Left kidney (tissue), 1 donor: ENCODE measurements at regions not wholly inside any gene's neighbourhood (a gene's known extent, or its start where the extent isn't known, plus 50 kb on each side); places are given as distances from the start of the nearest gene placed in this dataset.

Experiments used
- DNase-seq: peaks from one replicate; pipeline ENCODE4 v3.0.0-alpha.2; 2013

- no peak for DNase-seq
Observed at GRCh38 chr3:103906304-103906703, 1460.4 kb upstream of the ALCAM start.

DNA sequence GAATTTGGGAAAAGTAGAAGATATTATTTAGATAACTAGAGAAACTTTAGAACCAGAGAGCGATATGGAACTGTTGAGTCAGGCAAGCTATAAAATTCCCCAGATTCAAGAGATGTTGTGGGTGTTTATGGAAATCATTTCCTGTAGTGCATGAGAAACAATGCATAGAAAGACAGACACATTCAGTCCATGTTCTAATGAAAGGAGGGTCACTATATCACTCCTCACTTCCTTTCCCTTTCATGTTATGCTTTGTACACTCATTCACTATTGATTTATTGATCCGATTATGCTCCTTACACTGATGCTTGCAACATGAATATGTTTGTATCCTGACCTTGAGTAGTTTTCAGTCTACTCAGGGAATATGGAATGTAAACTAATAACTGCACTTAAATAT lies 1459.9 kb upstream of the ALCAM start:
- no peak for DNase-seq

- no peak for DNase-seq
Observed at GRCh38 chr3:103907567-103907966, 1459.1 kb upstream of the ALCAM start.

GRCh38 chr3:103909395-103909794 lies 1457.3 kb upstream of the ALCAM start:
- no peak for DNase-seq

DNA sequence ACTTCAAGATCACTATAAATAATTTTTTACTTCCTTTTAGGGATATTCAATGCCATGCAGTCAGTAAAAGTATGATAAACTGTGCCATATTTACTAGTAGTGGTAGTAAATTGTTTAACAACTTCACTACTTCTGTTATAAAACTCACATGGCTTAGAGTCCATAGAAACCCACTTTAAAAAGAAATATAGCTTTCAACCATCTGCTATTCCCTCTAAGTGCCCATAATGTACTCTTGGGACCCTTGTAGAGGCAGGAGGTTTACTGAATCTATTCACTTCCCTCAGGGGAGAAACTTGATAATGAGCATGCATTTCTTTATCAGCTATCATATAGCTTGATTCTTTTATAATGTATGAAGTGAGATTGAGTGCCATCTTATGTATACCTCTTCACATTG lies 1448.4 kb upstream of the ALCAM start:
- DNase-seq = no peak

DNA sequence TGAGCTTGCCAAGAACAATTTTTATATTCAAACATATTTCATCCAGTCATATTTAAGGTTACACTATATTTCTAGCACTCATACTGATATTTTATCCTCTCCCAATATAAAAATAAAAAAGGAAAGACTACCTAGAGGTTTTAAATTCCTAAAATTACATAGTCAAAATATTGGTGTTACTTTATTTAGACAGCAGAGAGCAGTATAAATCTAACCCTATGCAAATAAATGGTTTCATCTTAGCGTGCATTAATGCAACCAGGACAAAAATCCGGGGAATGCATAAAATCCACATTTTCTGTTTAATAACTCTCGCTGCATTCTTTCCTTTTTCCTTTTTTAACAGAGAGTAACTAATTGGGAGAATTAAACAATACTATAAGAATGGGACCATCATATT lies 1447.4 kb upstream of the ALCAM start:
- DNase-seq = no peak

- DNase-seq = no peak
Observed at GRCh38 chr3:103923907-103924306, 1442.8 kb upstream of the ALCAM start.

DNA sequence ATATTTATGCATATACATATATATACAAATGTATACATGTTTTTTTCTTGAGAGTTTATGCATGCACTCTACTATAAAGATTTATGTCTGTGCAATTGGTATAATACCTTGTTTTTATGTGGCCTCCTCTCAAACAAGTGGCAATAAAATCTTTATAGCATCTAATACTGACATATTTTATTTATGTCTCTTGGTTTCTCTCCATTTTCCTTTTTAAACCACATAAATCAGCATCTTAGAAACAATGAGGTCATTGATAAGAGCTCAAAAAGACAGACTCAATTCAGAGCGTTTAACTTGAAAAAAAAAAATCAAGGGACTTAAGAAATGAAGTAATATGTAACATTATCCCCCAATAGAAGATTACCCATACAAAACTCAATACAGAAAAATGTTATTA lies 1442.2 kb upstream of the ALCAM start:
- DNase-seq = no peak

DNA sequence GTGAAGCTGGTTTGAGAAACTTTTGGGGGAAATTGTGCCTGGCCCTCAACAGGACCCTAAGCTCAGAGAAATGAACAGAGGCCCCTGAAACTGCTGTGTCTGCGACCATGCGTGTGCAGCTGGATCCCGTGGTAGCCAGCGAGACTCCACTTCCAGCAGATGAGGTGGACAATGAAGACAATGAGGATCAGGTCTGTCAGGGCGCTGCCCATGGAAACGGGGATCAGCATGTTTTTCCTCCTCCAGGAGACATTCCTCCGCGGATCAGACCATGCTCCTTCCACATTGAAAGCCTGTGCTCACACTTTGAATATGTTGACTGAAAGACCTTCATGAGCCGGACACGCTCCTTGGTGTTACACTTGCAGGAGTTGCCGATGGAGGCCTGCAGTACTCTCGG lies 1439.8 kb upstream of the ALCAM start:
- no peak for DNase-seq

DNA sequence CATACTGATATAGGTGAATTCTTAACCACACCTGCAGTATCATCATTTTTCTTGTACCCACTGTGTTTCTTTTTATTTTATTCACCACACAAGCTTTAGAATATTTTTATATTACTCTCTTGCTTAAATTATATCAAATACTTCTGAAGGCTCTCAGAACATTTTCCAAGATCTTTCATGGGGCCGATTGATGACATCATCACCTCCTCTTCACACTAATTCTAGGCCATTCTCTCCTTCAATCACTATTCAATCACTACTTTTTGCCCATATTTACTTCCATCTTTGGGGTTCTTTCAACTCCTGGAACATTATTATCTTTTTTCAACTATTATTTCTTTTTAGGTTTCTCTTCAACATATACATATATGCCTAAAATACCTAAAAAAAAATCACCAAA lies 1438.8 kb upstream of the ALCAM start:
- DNase-seq = no peak

- DNase-seq = no peak
Observed at GRCh38 chr3:103937094-103937493, 1429.6 kb upstream of the ALCAM start.

GRCh38 chr3:103947062-103947461 lies 1419.6 kb upstream of the ALCAM start:
- no peak for DNase-seq

GRCh38 chr3:103949693-103950092 lies 1417.0 kb upstream of the ALCAM start:
- DNase-seq = no peak

DNA sequence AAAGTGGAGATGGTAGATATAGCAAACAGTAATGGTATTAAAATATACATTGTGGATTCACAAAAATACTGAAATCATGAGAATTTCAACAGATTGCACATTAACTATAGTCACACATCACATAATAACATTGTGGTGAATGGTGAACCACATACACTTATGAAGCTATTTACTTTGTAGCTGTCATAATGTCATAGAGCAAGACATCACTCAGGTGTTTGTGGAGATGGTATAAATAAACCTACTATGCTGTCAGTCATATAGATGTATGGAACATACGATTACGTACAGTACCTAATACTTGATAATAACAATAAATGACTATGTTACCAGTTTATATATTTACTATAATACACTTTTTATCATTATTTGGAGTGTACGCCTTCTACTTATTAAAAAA lies 1416.0 kb upstream of the ALCAM start:
- DNase-seq = no peak

DNA sequence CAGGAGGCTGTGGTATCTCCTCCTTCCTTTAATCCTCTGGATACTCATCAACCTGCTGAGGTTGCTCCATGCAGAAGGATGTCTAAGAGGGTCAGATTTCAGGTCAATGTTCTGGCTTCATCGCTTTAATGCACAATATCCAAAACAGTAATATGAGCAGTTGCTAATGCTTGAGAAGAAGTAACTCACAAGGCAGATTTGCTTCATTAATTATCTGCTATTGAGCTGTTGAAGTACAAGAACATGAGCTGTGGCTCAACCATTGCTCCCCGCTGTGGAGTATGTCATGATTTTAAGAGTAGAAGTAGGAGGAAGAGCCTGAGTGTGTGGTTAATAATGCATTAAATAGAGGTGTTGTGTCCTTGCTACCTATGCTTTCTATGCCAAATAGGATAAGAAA lies 1412.9 kb upstream of the ALCAM start:
- DNase-seq = peak; percentile 39

- no peak for DNase-seq
Observed at GRCh38 chr3:103960819-103961218, 1405.9 kb upstream of the ALCAM start.

- DNase-seq = no peak
Observed at GRCh38 chr3:103963599-103963998, 1403.1 kb upstream of the ALCAM start.

DNA sequence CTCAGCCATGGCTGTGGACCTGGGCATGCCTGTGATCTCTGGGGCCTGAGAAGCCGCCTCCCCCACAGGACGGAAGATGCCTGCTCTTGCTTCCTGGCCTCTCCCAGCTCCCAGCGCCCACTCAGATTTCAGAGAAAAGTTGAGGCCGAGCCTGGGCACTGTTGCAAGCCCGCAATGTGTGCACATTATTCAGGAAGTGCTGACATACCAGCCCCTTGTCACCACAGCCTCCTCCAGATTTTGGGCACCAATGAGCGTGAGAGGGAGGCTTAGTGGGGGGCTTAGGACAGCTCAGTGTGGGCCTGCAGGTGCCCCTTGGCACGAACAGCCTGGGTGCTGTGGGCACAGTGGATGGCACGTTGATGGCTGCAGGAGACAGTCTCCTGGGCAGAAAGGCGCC lies 1400.9 kb upstream of the ALCAM start:
- DNase-seq = no peak

GRCh38 chr3:103966749-103967148 lies 1400.0 kb upstream of the ALCAM start:
- DNase-seq = no peak

DNA sequence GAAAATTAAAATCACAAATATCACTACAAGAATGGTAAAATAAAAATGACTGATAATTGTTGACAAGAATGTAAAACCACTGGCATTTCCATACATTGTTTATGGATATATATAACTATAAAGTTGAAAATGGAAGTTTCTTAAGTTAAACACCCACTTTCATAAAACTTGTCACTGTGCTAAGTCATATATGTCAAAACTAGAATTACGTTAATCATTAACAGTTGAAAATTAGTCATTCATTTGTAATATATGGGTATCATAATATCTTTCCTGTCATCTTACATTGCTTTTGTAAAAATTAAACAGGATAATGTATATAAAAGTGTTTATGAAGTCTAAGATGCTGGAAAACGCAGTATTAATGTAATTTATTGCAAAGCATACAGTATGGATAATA lies 1398.6 kb upstream of the ALCAM start:
- DNase-seq = no peak

- DNase-seq = no peak
Observed at GRCh38 chr3:103968751-103969150, 1398.0 kb upstream of the ALCAM start.

DNA sequence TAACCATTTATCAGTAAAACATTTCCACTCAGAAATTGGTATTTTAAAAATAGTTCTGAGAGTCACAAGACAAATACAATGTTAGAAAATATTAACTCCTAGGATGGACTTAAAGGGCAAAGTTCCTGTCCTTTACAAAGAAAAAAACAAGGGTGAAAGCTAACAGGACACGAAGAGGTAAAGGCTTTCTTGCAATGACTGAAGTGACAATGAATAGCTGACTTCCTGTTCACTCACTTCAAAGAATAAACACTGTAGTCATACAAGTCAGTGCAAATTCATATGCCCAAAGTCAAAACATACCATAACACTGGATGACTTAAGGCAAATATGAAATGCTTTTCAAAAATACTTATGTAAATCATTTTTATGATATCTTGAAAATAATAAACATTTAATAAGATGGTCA lies 1389.8 kb upstream of the ALCAM start:
- DNase-seq = no peak

GRCh38 chr3:103977417-103977816 lies 1389.3 kb upstream of the ALCAM start:
- DNase-seq = no peak

GRCh38 chr3:103991461-103992115 lies 1375.1 kb upstream of the ALCAM start:
- DNase-seq = no peak

DNA sequence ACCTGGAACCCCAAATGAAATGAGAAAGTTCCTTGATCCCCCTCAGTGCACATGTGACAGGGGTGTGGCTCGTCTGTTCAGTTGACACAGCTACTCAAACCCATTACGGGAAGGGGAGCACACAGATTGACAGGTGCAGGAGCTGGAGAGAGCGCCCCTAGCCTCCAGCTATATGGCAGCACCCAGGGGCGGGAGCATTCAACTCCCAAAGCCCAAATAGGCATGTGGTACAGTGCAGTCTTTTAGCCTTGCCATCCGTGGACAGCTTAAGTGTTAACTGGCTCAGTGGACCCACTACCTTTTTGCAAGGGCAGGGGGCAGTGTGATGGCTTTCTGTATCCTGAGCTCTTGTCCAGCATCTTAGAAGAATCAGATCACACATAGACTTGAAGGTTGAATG lies 1374.2 kb upstream of the ALCAM start:
- no peak for DNase-seq
